GM23338 (cell line): ENCODE measurements at regions not wholly inside any gene's neighbourhood (a gene's known extent, or its start where the extent isn't known, plus 50 kb on each side); places are given as distances from the start of the nearest gene placed in this dataset.

Source experiments
- EZH2 ChIP-seq: fragments of 200-600 bp; sonication (generic); IDR thresholded peaks from one replicate; pipeline ENCODE4 v1.8.0; 2017; ENCODE audit warnings: antibody characterized with exemption, mild to moderate bottlenecking, low read depth; ENCODE audit not compliant: unreplicated experiment
- EZH2phosphoT487 ChIP-seq: fragments of 200-600 bp; sonication (generic); IDR thresholded peaks from one replicate; pipeline ENCODE4 v1.8.1; 2018; ENCODE audit warnings: antibody characterized with exemption; ENCODE audit not compliant: unreplicated experiment
- POLR2AphosphoS5 ChIP-seq: IDR thresholded peaks from 2 replicates; pipeline ENCODE4 v1.6.1; 2016; ENCODE audit warnings: antibody characterized with exemption, low read depth
- TF ChIP-seq, protein P1 (sequence below), 2 experiments: fragments of 200-600 bp in 1 of 2; sonication (generic) in 1 of 2; conservative IDR thresholded peaks; 2 replicates each; pipeline versions ENCODE4 v1.5.1 to v1.6.1; 2016 to 2017; ENCODE audit warnings: antibody characterized with exemption in 2 of 2, low read depth in 2 of 2, mild to moderate bottlenecking in 2 of 2, moderate library complexity in 1 of 2

DNA sequence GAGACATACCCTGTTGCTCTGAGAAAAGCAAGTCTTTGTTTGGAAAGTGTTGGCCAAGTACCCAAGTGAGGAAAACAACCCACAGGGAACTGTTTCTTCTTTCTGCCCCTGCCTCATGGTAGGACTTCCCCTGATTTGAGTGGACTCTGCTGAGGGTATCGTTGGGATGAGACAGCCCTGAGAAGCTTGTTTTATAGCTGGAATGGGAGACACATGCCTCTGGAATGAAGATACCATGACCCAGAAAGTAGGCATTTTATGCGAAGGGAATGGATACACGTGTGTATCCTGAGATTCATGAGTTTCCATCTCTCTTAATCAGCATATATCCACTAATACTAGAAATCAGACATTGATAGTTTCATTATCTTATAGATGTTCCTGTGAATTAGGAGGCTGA lies 382.3 kb downstream of the ATP23 start:
- TF ChIP-seq, protein P1, sequence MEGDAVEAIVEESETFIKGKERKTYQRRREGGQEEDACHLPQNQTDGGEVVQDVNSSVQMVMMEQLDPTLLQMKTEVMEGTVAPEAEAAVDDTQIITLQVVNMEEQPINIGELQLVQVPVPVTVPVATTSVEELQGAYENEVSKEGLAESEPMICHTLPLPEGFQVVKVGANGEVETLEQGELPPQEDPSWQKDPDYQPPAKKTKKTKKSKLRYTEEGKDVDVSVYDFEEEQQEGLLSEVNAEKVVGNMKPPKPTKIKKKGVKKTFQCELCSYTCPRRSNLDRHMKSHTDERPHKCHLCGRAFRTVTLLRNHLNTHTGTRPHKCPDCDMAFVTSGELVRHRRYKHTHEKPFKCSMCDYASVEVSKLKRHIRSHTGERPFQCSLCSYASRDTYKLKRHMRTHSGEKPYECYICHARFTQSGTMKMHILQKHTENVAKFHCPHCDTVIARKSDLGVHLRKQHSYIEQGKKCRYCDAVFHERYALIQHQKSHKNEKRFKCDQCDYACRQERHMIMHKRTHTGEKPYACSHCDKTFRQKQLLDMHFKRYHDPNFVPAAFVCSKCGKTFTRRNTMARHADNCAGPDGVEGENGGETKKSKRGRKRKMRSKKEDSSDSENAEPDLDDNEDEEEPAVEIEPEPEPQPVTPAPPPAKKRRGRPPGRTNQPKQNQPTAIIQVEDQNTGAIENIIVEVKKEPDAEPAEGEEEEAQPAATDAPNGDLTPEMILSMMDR (conservative IDR thresholded peaks at IDR 0.05; ENCODE audit: low read depth in 2 of 2): no peak
- TF ChIP-seq EZH2phosphoT487 (no peak), POLR2AphosphoS5 (no peak), EZH2 (no peak)
